Ishikawa (cell line): ENCODE measurements at regions not wholly inside any gene's neighbourhood (a gene's known extent, or its start where the extent isn't known, plus 50 kb on each side); places are given as distances from the start of the nearest gene placed in this dataset.

ENCODE experiments used
- CEBPB ChIP-seq: IDR thresholded peaks from 2 replicates; pipeline ENCODE4 v1.6.1; 2012
- CREB1 ChIP-seq: IDR thresholded peaks from 2 replicates; pipeline ENCODE4 v1.6.1; 2012; ENCODE audit warnings: low read depth
- EGR1 ChIP-seq: IDR thresholded peaks from 2 replicates; pipeline ENCODE4 v1.6.1; 2012
- EP300 ChIP-seq: IDR thresholded peaks from 2 replicates; pipeline ENCODE4 v1.6.1; 2012; ENCODE audit warnings: borderline replicate concordance
- FOXM1 ChIP-seq: IDR thresholded peaks from 2 replicates; pipeline ENCODE4 v1.6.1; 2012; ENCODE audit warnings: low read depth, borderline replicate concordance
- RAD21 ChIP-seq: IDR thresholded peaks from 2 replicates; pipeline ENCODE4 v1.6.1; 2012; ENCODE audit warnings: low read depth
- TAF1 ChIP-seq: IDR thresholded peaks from 2 replicates; pipeline ENCODE4 v1.6.1; 2012; ENCODE audit warnings: low read depth, mild to moderate bottlenecking
- TEAD4 ChIP-seq: IDR thresholded peaks from 2 replicates; pipeline ENCODE4 v1.6.1; 2012
- YY1 ChIP-seq: IDR thresholded peaks from 2 replicates; pipeline ENCODE4 v1.6.1; 2012; ENCODE audit warnings: low read depth
- ZBTB7A ChIP-seq: IDR thresholded peaks from 2 replicates; pipeline ENCODE4 v1.6.1; 2012; ENCODE audit warnings: low read depth
- TF ChIP-seq, protein P1 (sequence below): IDR thresholded peaks from 2 replicates; pipeline ENCODE4 v1.6.1; 2012; ENCODE audit warnings: low read depth, mild to moderate bottlenecking
- TF ChIP-seq, protein P2 (sequence below): IDR thresholded peaks from 2 replicates; pipeline ENCODE4 v1.6.1; 2012
- TF ChIP-seq, protein P3 (sequence below): IDR thresholded peaks from 2 replicates; pipeline ENCODE4 v1.6.1; 2012

DNA sequence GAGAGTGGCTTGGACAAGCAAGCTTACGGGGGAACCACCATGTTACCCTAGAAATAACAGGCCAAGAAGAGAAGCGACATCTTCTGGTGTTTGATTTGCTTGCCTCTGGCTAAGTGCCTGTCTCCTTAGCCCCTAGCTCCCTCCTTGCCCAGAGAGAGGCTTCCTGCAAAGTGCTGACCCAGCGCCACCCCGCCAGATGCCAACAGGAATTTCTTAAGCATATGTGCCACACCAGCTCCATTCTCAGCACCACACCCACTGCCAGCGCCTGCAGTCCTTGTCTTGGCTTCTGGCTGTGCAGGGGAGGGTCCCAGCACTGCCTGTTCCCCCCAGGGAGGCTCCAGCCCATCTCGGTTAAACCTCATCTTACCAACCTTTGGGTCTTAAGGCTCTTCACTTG, 74.2 kb upstream of the NCOR2 start:
- no peak for TF ChIP-seq EP300
- TF ChIP-seq, protein P1, sequence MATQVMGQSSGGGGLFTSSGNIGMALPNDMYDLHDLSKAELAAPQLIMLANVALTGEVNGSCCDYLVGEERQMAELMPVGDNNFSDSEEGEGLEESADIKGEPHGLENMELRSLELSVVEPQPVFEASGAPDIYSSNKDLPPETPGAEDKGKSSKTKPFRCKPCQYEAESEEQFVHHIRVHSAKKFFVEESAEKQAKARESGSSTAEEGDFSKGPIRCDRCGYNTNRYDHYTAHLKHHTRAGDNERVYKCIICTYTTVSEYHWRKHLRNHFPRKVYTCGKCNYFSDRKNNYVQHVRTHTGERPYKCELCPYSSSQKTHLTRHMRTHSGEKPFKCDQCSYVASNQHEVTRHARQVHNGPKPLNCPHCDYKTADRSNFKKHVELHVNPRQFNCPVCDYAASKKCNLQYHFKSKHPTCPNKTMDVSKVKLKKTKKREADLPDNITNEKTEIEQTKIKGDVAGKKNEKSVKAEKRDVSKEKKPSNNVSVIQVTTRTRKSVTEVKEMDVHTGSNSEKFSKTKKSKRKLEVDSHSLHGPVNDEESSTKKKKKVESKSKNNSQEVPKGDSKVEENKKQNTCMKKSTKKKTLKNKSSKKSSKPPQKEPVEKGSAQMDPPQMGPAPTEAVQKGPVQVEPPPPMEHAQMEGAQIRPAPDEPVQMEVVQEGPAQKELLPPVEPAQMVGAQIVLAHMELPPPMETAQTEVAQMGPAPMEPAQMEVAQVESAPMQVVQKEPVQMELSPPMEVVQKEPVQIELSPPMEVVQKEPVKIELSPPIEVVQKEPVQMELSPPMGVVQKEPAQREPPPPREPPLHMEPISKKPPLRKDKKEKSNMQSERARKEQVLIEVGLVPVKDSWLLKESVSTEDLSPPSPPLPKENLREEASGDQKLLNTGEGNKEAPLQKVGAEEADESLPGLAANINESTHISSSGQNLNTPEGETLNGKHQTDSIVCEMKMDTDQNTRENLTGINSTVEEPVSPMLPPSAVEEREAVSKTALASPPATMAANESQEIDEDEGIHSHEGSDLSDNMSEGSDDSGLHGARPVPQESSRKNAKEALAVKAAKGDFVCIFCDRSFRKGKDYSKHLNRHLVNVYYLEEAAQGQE, result no peak
- TF ChIP-seq, protein P2, sequence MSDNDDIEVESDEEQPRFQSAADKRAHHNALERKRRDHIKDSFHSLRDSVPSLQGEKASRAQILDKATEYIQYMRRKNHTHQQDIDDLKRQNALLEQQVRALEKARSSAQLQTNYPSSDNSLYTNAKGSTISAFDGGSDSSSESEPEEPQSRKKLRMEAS, result no peak
- TF ChIP-seq CEBPB, result no peak
- no peak for TF ChIP-seq CREB1
- TF ChIP-seq RAD21, result no peak
- TF ChIP-seq, protein P3, sequence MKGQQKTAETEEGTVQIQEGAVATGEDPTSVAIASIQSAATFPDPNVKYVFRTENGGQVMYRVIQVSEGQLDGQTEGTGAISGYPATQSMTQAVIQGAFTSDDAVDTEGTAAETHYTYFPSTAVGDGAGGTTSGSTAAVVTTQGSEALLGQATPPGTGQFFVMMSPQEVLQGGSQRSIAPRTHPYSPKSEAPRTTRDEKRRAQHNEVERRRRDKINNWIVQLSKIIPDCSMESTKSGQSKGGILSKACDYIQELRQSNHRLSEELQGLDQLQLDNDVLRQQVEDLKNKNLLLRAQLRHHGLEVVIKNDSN, result no peak
- no peak for TF ChIP-seq TAF1
- no peak for TF ChIP-seq FOXM1
- TF ChIP-seq YY1, result no peak
- TF ChIP-seq ZBTB7A, result no peak
- no peak for TF ChIP-seq EGR1
- no peak for TF ChIP-seq TEAD4
